Spleen (tissue), 11 donors: ENCODE measurements at regions not wholly inside any gene's neighbourhood (a gene's known extent, or its start where the extent isn't known, plus 50 kb on each side); places are given as distances from the start of the nearest gene placed in this dataset.

Experiments used
- DNase-seq: peaks from one replicate; pipeline ENCODE4 v3.0.0-alpha.2; 2020
- H3K27ac ChIP-seq, 8 donors: fragments of 200-600 bp; sonication (generic) in 7 of 8; 1 replicate in 4 of 8; 2 replicates in 4 of 8; pipeline versions ENCODE4 v1.5.0 to v1.8.0; 2016 to 2021; ENCODE audit warnings: inconsistent platforms in 4 of 8, mild to moderate bottlenecking in 4 of 8, moderate library complexity in 1 of 8
- H3K27me3 ChIP-seq, 7 donors: fragments of 200-600 bp; sonication (generic) in 6 of 7; replicated peaks in 1 of 7; 1 replicate in 4 of 7; 2 replicates in 3 of 7; pipeline versions ENCODE4 v1.5.0 to v1.8.0; 2016 to 2021; ENCODE audit warnings: inconsistent platforms in 3 of 7, mild to moderate bottlenecking in 1 of 7
- H3K36me3 ChIP-seq, 6 donors: fragments of 200-600 bp; sonication (generic) in 5 of 6; 1 replicate in 4 of 6; 2 replicates in 2 of 6; pipeline versions ENCODE4 v1.5.0 to v1.8.0; 2016 to 2021; ENCODE audit warnings: inconsistent platforms in 2 of 6
- H3K4me1 ChIP-seq, 6 donors: fragments of 200-600 bp; sonication (generic) in 5 of 6; 1 replicate in 3 of 6; 2 replicates in 3 of 6; pipeline versions ENCODE4 v1.5.0 to v1.8.0; 2016 to 2021; ENCODE audit warnings: inconsistent platforms in 3 of 6
- H3K4me3 ChIP-seq, 8 donors: fragments of 200-600 bp; sonication (generic) in 7 of 8; 1 replicate in 4 of 8; 2 replicates in 4 of 8; pipeline versions ENCODE4 v1.5.0 to v1.8.0; 2016 to 2021; ENCODE audit warnings: inconsistent platforms in 4 of 8, mild to moderate bottlenecking in 4 of 8, moderate library complexity in 2 of 8
- H3K9me3 ChIP-seq, 8 donors: fragments of 200-600 bp; sonication (generic) in 7 of 8; 1 replicate in 4 of 8; 2 replicates in 4 of 8; pipeline versions ENCODE4 v1.5.0 to v1.8.0; 2016 to 2021; ENCODE audit warnings: inconsistent platforms in 4 of 8
- POLR2A ChIP-seq, 3 donors: fragments of 450-650 bp; IDR thresholded peaks; one replicate each; pipeline ENCODE4 v1.5.1; 2017; ENCODE audit warnings: antibody characterized with exemption in 3 of 3, mild to moderate bottlenecking in 1 of 3
- POLR2AphosphoS5 ChIP-seq, 3 donors: sonication (generic); formaldehyde crosslinking; IDR thresholded peaks; one replicate each; pipeline ENCODE4 v1.5.1; 2017; ENCODE audit warnings: antibody characterized with exemption in 3 of 3
- WGBS, 5 donors: extraction: QIAGEN DNeasy Blood & Tissue Kit in 3 of 5; methylation state at CpG; one replicate each; pipeline versions ENCODE4 v1.1.5 to v1.1.7; 2013 to 2018; 5-methylcytosine and 5-hydroxymethylcytosine counted together
- intact Hi-C: fragments of 100-400 bp; cut with DNase I; formaldehyde crosslinking; loops from one replicate; pipeline ENCODE4 v1.15.0; 2023; ENCODE audit warnings: low total_unique reads
- TF ChIP-seq, protein P1 (sequence below), 11 experiments: fragments of 200-600 bp in 7 of 11; fragments of 450-650 bp in 4 of 11; sonication (generic) in 4 of 11; IDR thresholded peaks in 8 of 11; conservative IDR thresholded peaks in 3 of 11; 1 replicate in 7 of 11; 2 replicates in 4 of 11; pipeline versions ENCODE4 v1.4.0 to v1.8.0; 2016 to 2021; ENCODE audit warnings: antibody characterized with exemption in 11 of 11, inconsistent platforms in 4 of 11, mild to moderate bottlenecking in 1 of 11
- donor health status: healthy with polysubstance abuse.
- donor health status: DM: no; HTN: no; CAD: no; lungs with moderate emphysema.
- donor health status: DM: no; HTN: no; CAD: no.
- donor health status: Bipolar disorder and iron deficiency.
- donor health status: healthy.
- donor health status: DM: no; HTN: no; CAD: no.
- donor health status: DM: yes; HTN: yes; CAD: no.

DNA sequence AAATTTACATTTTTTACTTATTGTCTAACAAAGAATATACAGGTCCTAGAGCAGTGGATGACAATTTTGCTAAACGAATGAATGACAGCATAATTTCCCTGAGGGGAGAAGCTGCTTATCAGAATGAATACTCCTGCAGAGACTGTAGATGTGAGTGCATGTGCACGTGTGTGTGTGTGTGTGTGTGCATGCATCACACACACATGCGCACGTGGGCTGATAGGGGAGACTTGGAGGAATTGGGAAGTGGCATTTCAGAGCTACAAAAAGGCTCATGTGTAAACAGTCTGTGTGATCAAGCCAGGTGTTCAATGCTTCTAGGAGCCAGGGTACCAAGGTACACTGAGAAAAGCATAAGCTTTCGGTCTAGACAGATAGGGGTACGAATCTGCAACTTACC, 93.5 kb upstream of the SASH1 start:
- Histone ChIP-seq H3K4me1 (no peaks in the 10 kb centered on the region), H3K9me3 (no peaks in the 10 kb centered on the region), H3K4me3 (no peak overlapping the region), H3K27me3 (no peaks in the 10 kb centered on the region), H3K36me3 (no peaks in the 10 kb centered on the region), H3K27ac (no peak overlapping the region)
- no peak for DNase-seq
- intact Hi-C loops: no loop called here
- TF ChIP-seq POLR2AphosphoS5 (IDR thresholded peaks at IDR 0.05) (no peak), POLR2A (IDR thresholded peaks at IDR 0.05) (no peak)
- TF ChIP-seq, protein P1, sequence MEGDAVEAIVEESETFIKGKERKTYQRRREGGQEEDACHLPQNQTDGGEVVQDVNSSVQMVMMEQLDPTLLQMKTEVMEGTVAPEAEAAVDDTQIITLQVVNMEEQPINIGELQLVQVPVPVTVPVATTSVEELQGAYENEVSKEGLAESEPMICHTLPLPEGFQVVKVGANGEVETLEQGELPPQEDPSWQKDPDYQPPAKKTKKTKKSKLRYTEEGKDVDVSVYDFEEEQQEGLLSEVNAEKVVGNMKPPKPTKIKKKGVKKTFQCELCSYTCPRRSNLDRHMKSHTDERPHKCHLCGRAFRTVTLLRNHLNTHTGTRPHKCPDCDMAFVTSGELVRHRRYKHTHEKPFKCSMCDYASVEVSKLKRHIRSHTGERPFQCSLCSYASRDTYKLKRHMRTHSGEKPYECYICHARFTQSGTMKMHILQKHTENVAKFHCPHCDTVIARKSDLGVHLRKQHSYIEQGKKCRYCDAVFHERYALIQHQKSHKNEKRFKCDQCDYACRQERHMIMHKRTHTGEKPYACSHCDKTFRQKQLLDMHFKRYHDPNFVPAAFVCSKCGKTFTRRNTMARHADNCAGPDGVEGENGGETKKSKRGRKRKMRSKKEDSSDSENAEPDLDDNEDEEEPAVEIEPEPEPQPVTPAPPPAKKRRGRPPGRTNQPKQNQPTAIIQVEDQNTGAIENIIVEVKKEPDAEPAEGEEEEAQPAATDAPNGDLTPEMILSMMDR (IDR thresholded peaks at IDR 0.05 in 8 of 11, conservative IDR thresholded peaks at IDR 0.05 in 3 of 11): no peak
- 76 to 89% (median 79%) methylated on average over 6 of the region's 6 CpGs for WGBS, 5 donors

DNA sequence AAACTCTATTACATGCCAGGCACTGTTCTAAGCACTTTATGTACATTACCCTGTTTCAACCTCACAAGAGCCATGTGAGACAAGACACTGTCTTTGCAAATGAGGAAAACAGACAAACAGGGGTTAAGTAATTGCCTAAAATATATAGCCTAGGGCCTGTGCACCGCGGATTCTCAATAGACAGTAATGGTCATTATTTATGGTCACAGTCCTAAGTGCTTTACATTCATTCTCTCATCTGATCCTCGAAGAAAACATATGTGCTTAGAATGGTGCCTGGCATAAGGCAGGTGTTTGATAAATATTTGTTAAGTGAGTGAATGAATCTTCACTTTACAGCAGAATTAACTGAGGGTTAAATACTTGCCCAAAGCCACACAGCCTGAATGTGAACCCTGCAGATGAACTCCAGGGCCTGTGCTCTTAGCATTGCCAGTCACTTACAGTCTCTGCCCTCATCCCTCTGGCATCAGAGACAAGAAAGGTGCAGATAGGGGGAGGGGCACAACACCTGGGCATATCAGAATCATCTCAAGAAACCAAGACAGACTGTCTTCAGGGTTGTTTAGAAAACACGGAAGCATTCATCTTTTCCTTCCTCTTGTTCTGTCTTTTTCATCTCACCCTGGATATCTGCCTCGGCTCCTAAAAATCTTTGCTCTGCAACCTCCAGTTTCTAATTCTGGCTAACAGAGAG, 92.8 kb upstream of the SASH1 start:
- Histone ChIP-seq H3K9me3 (no peaks in the 10 kb centered on the region), H3K4me1 (no peaks in the 10 kb centered on the region), H3K36me3 (no peaks in the 10 kb centered on the region), H3K27me3 (no peaks in the 10 kb centered on the region), H3K4me3 (no peak overlapping the region), H3K27ac (no peak overlapping the region)
- DNase-seq: no peak
- 79 to 87% (median 81%) methylated on average over 5 of the region's 5 CpGs for WGBS, 5 donors
- intact Hi-C loops: no loop called here
- no peak for TF ChIP-seq POLR2A (IDR thresholded peaks at IDR 0.05)
- TF ChIP-seq, protein P1 (IDR thresholded peaks at IDR 0.05 in 8 of 11, conservative IDR thresholded peaks at IDR 0.05 in 3 of 11): no peak
- TF ChIP-seq POLR2AphosphoS5 (IDR thresholded peaks at IDR 0.05): no peak

DNA sequence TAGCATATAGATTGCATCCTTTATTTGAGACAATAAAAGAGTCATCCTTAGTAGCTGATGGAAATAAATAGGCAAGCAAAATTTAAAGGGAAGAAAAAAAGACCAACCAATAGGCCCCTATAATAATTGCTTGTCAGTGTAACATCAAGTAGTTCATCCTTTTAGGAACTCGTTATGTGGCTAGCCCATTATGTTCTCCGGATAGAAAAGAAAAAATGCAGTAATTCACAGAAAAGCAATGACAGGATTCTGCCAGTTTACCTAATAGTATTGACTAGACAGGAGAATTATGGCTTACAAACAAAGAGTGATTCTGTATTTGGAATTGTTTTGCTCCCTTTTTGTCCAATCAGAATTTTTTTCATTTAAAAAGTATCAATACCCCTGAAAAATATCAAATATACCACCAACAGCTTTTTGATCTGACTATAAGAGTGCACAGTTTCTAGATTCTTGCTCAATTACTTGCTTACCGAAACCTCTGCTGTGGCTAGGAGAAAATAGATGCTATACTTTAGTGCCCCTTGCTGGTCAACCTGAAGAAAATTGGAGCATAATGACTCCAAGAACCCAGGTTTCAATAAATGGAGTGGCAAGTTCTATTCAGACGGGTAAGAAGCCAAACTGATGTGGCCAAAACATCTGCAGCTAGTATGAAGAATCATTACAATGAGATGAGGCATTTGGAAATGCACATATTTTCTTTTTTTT, 91.5 kb upstream of the SASH1 start:
- 53 to 66% (median 54%) methylated on average over 4 of the region's 4 CpGs for WGBS, 5 donors
- intact Hi-C loops: no loop called here
- no peak for DNase-seq
- H3K9me3 ChIP-seq: no peaks in the 10 kb centered on the region
- no peaks in the 10 kb centered on the region for H3K4me1 ChIP-seq
- no peaks in the 10 kb centered on the region for H3K36me3 ChIP-seq
- no peak overlapping the region for H3K27ac ChIP-seq
- TF ChIP-seq, protein P1 (IDR thresholded peaks at IDR 0.05 in 8 of 11, conservative IDR thresholded peaks at IDR 0.05 in 3 of 11): peak in 6 of 11 experiments; percentile 13 to 35 (median 23)
- no peak for TF ChIP-seq POLR2AphosphoS5 (IDR thresholded peaks at IDR 0.05)
- H3K4me3 ChIP-seq: no peak overlapping the region
- H3K27me3 ChIP-seq: no peaks in the 10 kb centered on the region

DNA sequence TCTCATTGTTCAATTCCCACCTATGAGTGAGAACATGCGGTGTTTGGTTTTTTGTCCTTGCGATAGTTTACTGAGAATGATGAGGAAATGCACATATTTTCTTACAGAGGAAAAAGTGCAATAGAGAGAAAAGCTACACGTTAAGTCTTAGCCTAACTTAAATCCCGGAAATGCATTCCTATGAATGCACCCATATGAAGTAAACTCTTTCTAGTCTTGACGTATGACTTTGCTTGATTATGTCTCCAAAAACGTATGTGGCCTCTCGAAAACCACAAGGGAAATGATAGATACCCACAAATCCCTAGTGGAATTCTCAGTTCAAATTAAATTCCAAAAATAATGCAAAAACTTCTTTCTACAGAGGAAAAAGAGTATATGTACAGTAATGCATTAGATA, 90.7 kb upstream of the SASH1 start:
- DNase-seq: no peak
- 76 to 84% (median 79%) methylated on average over 7 of the region's 7 CpGs for WGBS, 5 donors
- H3K27ac ChIP-seq: no peak overlapping the region
- TF ChIP-seq, protein P1 (IDR thresholded peaks at IDR 0.05 in 8 of 11, conservative IDR thresholded peaks at IDR 0.05 in 3 of 11): no peak
- TF ChIP-seq POLR2A (IDR thresholded peaks at IDR 0.05) (no peak), POLR2AphosphoS5 (IDR thresholded peaks at IDR 0.05) (no peak)
- H3K4me1 ChIP-seq: no peaks in the 10 kb centered on the region
- H3K9me3 ChIP-seq: no peaks in the 10 kb centered on the region
- no peaks in the 10 kb centered on the region for H3K36me3 ChIP-seq
- intact Hi-C loops: no loop called here
- no peak overlapping the region for H3K4me3 ChIP-seq
- H3K27me3 ChIP-seq: no peaks in the 10 kb centered on the region
